Activated CD8-positive, alpha-beta T cell treated with anti-CD3 and anti-CD28 coated beads for 36 hours (primary cell): ENCODE measurements at regions not wholly inside any gene's neighbourhood (a gene's known extent, or its start where the extent isn't known, plus 50 kb on each side); places are given as distances from the start of the nearest gene placed in this dataset.
A peak's percentile ranks its signal among the peaks of the same experiment; 100 is the strongest.

ENCODE experiments used
- ATAC-seq: fragments of 200-7000 bp; cut with Tn5 transposase; one replicate; pipeline ENCODE4 v1.10.0; 2021; ENCODE audit warnings: mild to moderate bottlenecking, moderate library complexity
- CTCF ChIA-PET: fragments of 350-600 bp; sonication (Branson Sonifier 250); formaldehyde crosslinking; loops from one replicate; lab custom pipeline; 2021; ENCODE audit warnings: antibody characterized with exemption; lab: Charles Lee
- POLR2A ChIA-PET: fragments of 350-600 bp; sonication (Branson Sonifier 250); formaldehyde crosslinking; loops from one replicate; lab custom pipeline; 2021; ENCODE audit warnings: antibody characterized with exemption; lab: Charles Lee
- DNase-seq: peaks from one replicate; pipeline ENCODE4 v3.0.0-alpha.2; 2020
- H3K27ac Mint-ChIP-seq: one replicate; pipeline ENCODE4 v1.8.0; 2021; ENCODE audit warnings: mild to moderate bottlenecking, mixed read lengths
- H3K27me3 Mint-ChIP-seq: one replicate; pipeline ENCODE4 v1.8.0; 2021; ENCODE audit warnings: mixed read lengths
- H3K36me3 Mint-ChIP-seq: one replicate; pipeline ENCODE4 v1.8.0; 2021; ENCODE audit warnings: low read depth, mixed read lengths
- H3K4me1 Mint-ChIP-seq: one replicate; pipeline ENCODE4 v1.8.0; 2021; ENCODE audit warnings: low read depth, mixed read lengths
- H3K4me3 Mint-ChIP-seq: one replicate; pipeline ENCODE4 v1.8.0; 2021; ENCODE audit warnings: mild to moderate bottlenecking, moderate library complexity, mixed read lengths
- H3K9me3 Mint-ChIP-seq: one replicate; pipeline ENCODE4 v1.8.0; 2021; ENCODE audit warnings: mixed read lengths
- intact Hi-C: fragments of 100-400 bp; cut with micrococcal nuclease; formaldehyde crosslinking; loops from one replicate; pipeline ENCODE4 v1.10.0; 2022
- TF ChIP-seq, protein P1 (sequence below): fragments of 200-600 bp; IDR thresholded peaks from one replicate; pipeline ENCODE4 v1.8.0; 2022; ENCODE audit warnings: antibody characterized with exemption, mild to moderate bottlenecking

DNA sequence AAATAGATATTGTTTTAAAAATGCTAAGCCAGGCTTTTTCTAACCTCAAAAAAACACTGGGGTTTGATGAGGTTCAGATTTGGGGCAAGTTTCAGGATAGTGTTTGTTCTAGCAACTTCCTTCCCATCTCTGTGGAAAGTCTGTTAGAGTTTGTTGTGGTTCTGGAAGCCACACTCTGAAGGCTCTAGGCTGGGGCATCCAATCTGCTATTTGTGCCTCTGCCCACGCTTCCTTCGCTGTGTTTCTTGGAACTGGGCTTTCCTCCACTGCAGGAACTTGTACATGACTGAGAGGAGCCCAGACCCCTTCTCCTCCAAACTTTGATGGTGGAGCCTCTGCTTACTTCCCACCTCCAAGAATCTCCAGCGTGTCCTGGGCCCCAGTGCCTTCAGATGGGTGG, 108.5 kb upstream of the SLC25A13 start:
- Mint-ChIP-seq H3K27me3 (peaks cover 10% of the 10 kb centered on the region), H3K4me3 (no peak overlapping the region), H3K36me3 (no peaks in the 10 kb centered on the region), H3K27ac (no peak overlapping the region), H3K9me3 (no peaks in the 10 kb centered on the region), H3K4me1 (peaks cover 8% of the 10 kb centered on the region)
- TF ChIP-seq, protein P1, sequence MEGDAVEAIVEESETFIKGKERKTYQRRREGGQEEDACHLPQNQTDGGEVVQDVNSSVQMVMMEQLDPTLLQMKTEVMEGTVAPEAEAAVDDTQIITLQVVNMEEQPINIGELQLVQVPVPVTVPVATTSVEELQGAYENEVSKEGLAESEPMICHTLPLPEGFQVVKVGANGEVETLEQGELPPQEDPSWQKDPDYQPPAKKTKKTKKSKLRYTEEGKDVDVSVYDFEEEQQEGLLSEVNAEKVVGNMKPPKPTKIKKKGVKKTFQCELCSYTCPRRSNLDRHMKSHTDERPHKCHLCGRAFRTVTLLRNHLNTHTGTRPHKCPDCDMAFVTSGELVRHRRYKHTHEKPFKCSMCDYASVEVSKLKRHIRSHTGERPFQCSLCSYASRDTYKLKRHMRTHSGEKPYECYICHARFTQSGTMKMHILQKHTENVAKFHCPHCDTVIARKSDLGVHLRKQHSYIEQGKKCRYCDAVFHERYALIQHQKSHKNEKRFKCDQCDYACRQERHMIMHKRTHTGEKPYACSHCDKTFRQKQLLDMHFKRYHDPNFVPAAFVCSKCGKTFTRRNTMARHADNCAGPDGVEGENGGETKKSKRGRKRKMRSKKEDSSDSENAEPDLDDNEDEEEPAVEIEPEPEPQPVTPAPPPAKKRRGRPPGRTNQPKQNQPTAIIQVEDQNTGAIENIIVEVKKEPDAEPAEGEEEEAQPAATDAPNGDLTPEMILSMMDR: no peak
- POLR2A ChIA-PET: no interaction called here
- intact Hi-C loops: no loop called here
- peak; percentile 32 for DNase-seq
- CTCF ChIA-PET: no interaction called here
- no peak for ATAC-seq

DNA sequence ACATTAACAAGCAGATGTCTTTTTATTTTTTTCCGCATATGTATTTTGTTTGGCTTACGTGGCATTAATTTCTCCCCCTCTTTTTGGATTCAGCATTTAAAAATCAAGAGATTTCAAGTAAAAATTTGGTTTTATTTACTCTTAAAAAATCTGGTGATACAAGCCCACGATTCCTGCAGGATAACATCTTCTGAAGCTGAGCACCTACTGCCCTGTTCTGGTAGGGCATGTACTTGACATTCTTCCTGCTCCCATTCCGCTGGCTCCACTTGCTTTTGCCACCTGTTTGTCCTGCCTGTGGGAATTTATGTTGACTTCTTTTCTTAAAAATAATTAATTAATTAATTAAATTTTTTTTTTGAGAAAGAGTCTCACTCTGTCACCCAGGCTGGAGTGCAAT, 105.2 kb upstream of the SLC25A13 start:
- Mint-ChIP-seq H3K9me3 (no peaks in the 10 kb centered on the region), H3K27me3 (peaks cover 10% of the 10 kb centered on the region), H3K4me3 (no peak overlapping the region), H3K27ac (no peak overlapping the region), H3K4me1 (peaks cover 8% of the 10 kb centered on the region), H3K36me3 (no peaks in the 10 kb centered on the region)
- no peak for ATAC-seq
- TF ChIP-seq, protein P1: no peak
- POLR2A ChIA-PET: no interaction called here
- DNase-seq: no peak
- intact Hi-C loops: no loop called here
- CTCF ChIA-PET: no interaction called here

DNA sequence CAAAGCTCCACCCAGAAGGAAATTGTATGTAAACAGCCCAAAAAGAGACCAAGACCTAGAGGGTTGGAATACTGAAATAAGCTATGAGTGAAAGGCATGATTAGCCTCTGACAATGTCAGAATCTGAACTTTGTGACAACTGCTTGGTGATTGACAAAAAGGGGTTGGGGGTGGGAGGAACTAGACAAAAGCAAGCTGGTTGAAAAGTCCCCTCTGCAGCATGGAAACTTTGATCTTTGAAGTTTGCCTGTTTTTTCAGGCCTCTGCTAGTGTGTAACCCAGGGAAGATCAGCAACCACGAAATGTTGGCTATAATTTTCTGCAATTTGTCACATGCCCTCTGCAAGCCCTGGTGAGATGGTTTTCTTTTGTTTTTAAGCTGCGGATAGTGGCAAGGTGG, 104.8 kb upstream of the SLC25A13 start:
- no peak overlapping the region for H3K4me3 Mint-ChIP-seq
- ChIA-PET POLR2A (no interaction called here), CTCF (interaction anchor here (0.8 kb wide), 1 partner anchor 600 kb away, joined by 3 read pairs; no protein-coding TSS in a partner anchor)
- intact Hi-C loops: no loop called here
- H3K27me3 Mint-ChIP-seq: peaks cover 8% of the 10 kb centered on the region
- H3K9me3 Mint-ChIP-seq: no peaks in the 10 kb centered on the region
- no peak overlapping the region for H3K27ac Mint-ChIP-seq
- TF ChIP-seq, protein P1: no peak
- peaks cover 8% of the 10 kb centered on the region for H3K4me1 Mint-ChIP-seq
- H3K36me3 Mint-ChIP-seq: no peaks in the 10 kb centered on the region
- DNase-seq: no peak
- no peak for ATAC-seq

DNA sequence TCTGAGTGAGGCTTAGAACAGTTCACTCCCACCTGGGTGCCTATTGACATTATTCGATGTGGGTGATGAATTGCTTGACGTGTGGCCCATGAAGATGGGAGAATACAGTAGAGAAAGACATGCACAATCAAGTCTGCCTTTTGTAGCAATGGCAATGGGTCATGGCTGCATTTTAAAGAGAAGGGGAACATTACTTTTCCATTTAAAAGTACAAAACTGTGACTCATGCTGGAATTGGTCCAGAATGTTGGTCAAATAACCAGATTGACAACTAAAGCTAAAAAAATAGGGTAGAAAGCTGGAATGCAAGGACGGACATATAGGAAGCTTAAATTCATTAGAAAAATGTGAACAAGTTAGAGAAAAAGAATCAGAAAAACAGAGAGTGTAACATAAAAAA, 104.1 kb upstream of the SLC25A13 start:
- Mint-ChIP-seq H3K4me3 (no peak overlapping the region), H3K27me3 (peaks cover 8% of the 10 kb centered on the region), H3K4me1 (peaks cover 8% of the 10 kb centered on the region), H3K9me3 (no peaks in the 10 kb centered on the region), H3K36me3 (no peaks in the 10 kb centered on the region), H3K27ac (no peak overlapping the region)
- TF ChIP-seq, protein P1: no peak
- ChIA-PET POLR2A (no interaction called here), CTCF (interaction anchor here (0.8 kb wide), 1 partner anchor 601 kb away, joined by 3 read pairs; no protein-coding TSS in a partner anchor)
- intact Hi-C loops: no loop called here
- DNase-seq: no peak
- ATAC-seq: no peak

DNA sequence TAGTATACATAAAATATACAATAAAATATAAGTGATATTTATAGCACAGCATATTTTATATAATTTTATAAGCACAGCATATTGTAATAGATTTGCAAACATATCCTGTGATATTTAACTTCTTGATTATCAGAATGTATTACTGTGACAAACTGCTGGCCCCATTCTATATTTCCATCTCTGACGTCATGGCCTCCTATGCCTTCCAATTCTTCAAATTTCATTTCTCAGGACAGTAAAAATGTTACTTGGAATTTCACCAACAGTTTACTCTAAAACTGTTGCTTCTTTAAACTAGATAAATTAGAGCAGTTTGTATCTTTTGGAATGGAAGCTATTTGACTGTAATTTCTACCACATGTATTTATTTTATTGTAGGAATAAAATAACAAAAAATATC, 102.5 kb upstream of the SLC25A13 start:
- ChIA-PET CTCF (no interaction called here), POLR2A (no interaction called here)
- H3K4me3 Mint-ChIP-seq: no peak overlapping the region
- ATAC-seq (no peak), DNase-seq (no peak)
- intact Hi-C loops: no loop called here
- H3K27me3 Mint-ChIP-seq: peaks cover 5% of the 10 kb centered on the region
- TF ChIP-seq, protein P1: no peak
- no peak overlapping the region for H3K27ac Mint-ChIP-seq
- no peaks in the 10 kb centered on the region for H3K9me3 Mint-ChIP-seq
- H3K4me1 Mint-ChIP-seq: no peaks in the 10 kb centered on the region
- H3K36me3 Mint-ChIP-seq: no peaks in the 10 kb centered on the region
